Prostate gland (tissue), 2 donors: ENCODE measurements at regions not wholly inside any gene's neighbourhood (a gene's known extent, or its start where the extent isn't known, plus 50 kb on each side); places are given as distances from the start of the nearest gene placed in this dataset.

ENCODE experiments used
- CTCF ChIP-seq, 4 experiments: fragments of 200-600 bp in 2 of 4; fragments of 450-650 bp in 2 of 4; sonication (generic) in 2 of 4; IDR thresholded peaks; 1 replicate in 3 of 4; 2 replicates in 1 of 4; pipeline ENCODE4 v1.5.1; 2016 to 2019; ENCODE audit warnings: antibody characterized with exemption in 4 of 4, mild to moderate bottlenecking in 2 of 4, moderate library complexity in 2 of 4
- POLR2A ChIP-seq: fragments of 450-650 bp; IDR thresholded peaks from one replicate; pipeline ENCODE4 v1.6.1; 2016; ENCODE audit warnings: antibody characterized with exemption, mild to moderate bottlenecking
- POLR2AphosphoS5 ChIP-seq: sonication (generic); formaldehyde crosslinking; IDR thresholded peaks from one replicate; pipeline ENCODE4 v1.6.1; 2017; ENCODE audit warnings: antibody characterized with exemption

GRCh38 chr1:73382966-73383365 lies 815.0 kb downstream of the LRRIQ3 start:
- TF ChIP-seq CTCF (IDR thresholded peaks at IDR 0.05) (no peak), POLR2A (no peak), POLR2AphosphoS5 (no peak)
